Fibroblast of lung (primary cell): ENCODE measurements at regions not wholly inside any gene's neighbourhood (a gene's known extent, or its start where the extent isn't known, plus 50 kb on each side); places are given as distances from the start of the nearest gene placed in this dataset.

Experiments
- DNase-seq, 2 donors: peaks; one replicate each; pipeline versions ENCODE4 v3.0.0 to v3.0.0-alpha.2; 2010; ENCODE audit warnings: low read depth in 2 of 2
- H2AFZ ChIP-seq: 2 replicates; pipeline ENCODE4 v1.5.1; 2012; ENCODE audit warnings: low read length, control low read depth, inconsistent platforms
- H3K27ac ChIP-seq: 2 replicates; pipeline ENCODE4 v1.5.1; 2011; ENCODE audit warnings: low read length, control low read depth; ENCODE audit not compliant: insufficient read depth
- H3K27me3 ChIP-seq: 2 replicates; pipeline ENCODE4 v1.5.1; 2011; ENCODE audit warnings: mild to moderate bottlenecking, low read length; ENCODE audit not compliant: control insufficient read depth, insufficient read depth
- H3K36me3 ChIP-seq: 2 replicates; pipeline ENCODE4 v1.5.1; 2011; ENCODE audit warnings: low read length; ENCODE audit not compliant: control insufficient read depth, insufficient read depth
- H3K4me1 ChIP-seq: 2 replicates; pipeline ENCODE4 v1.5.1; 2011; ENCODE audit warnings: low read length; ENCODE audit not compliant: control insufficient read depth, insufficient read depth; ENCODE audit errors: extremely low read depth
- H3K4me2 ChIP-seq: 2 replicates; pipeline ENCODE4 v1.5.1; 2011; ENCODE audit warnings: low read length, control low read depth; ENCODE audit not compliant: insufficient read depth; ENCODE audit errors: extremely low read depth
- H3K4me3 ChIP-seq, 4 experiments: fragments of 200-600 bp in 1 of 4; sonication (generic) in 1 of 4; replicated peaks in 1 of 4; 2 replicates each; pipeline ENCODE4 v1.5.1; 2011 to 2016; ENCODE audit warnings: low read length in 4 of 4, low read depth in 3 of 4, mild to moderate bottlenecking in 3 of 4, control low read depth in 2 of 4, inconsistent platforms in 1 of 4, mixed read lengths in 1 of 4; ENCODE audit not compliant: insufficient read depth in 1 of 4; ENCODE audit errors: control extremely low read depth in 1 of 4
- H3K79me2 ChIP-seq: 2 replicates; pipeline ENCODE4 v1.5.1; 2012; ENCODE audit warnings: mild to moderate bottlenecking, low read length, inconsistent platforms; ENCODE audit not compliant: control insufficient read depth, insufficient read depth
- H3K9ac ChIP-seq: 2 replicates; pipeline ENCODE4 v1.5.1; 2011; ENCODE audit warnings: mild to moderate bottlenecking, low read length, control low read depth; ENCODE audit not compliant: insufficient read depth
- H3K9me3 ChIP-seq: 2 replicates; pipeline ENCODE4 v1.5.1; 2012; ENCODE audit warnings: low read depth, low read length; ENCODE audit not compliant: control insufficient read depth, insufficient read depth
- H4K20me1 ChIP-seq: 2 replicates; pipeline ENCODE4 v1.5.1; 2011; ENCODE audit warnings: low read length; ENCODE audit not compliant: control insufficient read depth, insufficient read depth; ENCODE audit errors: extremely low read depth
- EZH2 ChIP-seq: IDR thresholded peaks from 2 replicates; pipeline ENCODE4 v1.5.1; 2012; ENCODE audit warnings: low read length, control low read depth, mild to moderate bottlenecking; ENCODE audit errors: missing control alignments
- TF ChIP-seq, protein P1 (sequence below), 2 donors: IDR thresholded peaks in 1 of 2; conservative IDR thresholded peaks in 1 of 2; 1 replicate in 1 of 2; 2 replicates in 1 of 2; pipeline ENCODE4 v1.5.1; 2011 to 2012; ENCODE audit warnings: low read length in 2 of 2, control low read depth in 1 of 2, inconsistent platforms in 1 of 2, low read depth in 1 of 2, mild to moderate bottlenecking in 1 of 2

DNA sequence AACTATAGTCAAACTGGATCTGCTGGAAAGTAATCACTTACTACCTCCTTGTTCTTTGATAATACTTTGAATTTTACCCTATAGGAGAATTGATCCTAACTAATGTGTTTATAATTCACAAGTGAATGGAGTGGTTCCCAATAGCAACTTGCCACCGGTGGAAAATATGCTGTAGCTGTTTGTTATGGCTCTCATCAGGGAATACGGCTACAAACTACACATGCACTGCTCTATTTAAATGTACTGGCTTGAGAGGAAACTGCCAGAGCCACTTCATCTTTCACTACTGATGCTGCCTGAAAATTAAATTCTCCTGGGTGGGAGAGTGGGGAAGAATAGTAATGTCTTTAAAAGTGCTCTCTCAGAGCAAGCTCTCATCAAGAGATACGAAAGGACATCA is 448.5 kb upstream of the GRAMD2B start:
- TF ChIP-seq EZH2: no peak
- TF ChIP-seq, protein P1, sequence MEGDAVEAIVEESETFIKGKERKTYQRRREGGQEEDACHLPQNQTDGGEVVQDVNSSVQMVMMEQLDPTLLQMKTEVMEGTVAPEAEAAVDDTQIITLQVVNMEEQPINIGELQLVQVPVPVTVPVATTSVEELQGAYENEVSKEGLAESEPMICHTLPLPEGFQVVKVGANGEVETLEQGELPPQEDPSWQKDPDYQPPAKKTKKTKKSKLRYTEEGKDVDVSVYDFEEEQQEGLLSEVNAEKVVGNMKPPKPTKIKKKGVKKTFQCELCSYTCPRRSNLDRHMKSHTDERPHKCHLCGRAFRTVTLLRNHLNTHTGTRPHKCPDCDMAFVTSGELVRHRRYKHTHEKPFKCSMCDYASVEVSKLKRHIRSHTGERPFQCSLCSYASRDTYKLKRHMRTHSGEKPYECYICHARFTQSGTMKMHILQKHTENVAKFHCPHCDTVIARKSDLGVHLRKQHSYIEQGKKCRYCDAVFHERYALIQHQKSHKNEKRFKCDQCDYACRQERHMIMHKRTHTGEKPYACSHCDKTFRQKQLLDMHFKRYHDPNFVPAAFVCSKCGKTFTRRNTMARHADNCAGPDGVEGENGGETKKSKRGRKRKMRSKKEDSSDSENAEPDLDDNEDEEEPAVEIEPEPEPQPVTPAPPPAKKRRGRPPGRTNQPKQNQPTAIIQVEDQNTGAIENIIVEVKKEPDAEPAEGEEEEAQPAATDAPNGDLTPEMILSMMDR (conservative IDR thresholded peaks at IDR 0.05 in 1 of 2, IDR thresholded peaks at IDR 0.05 in 1 of 2; ENCODE audit: low read depth in 1 of 2, low read length in 2 of 2): no peak
- H3K27ac ChIP-seq: no peak overlapping the region
- no peak for DNase-seq
- no peaks in the 10 kb centered on the region for H4K20me1 ChIP-seq
- no peaks in the 10 kb centered on the region for H3K36me3 ChIP-seq
- no peak overlapping the region for H3K9ac ChIP-seq
- H3K4me1 ChIP-seq: no peaks in the 10 kb centered on the region
- H2AFZ ChIP-seq: no peak overlapping the region
- no peaks in the 10 kb centered on the region for H3K79me2 ChIP-seq
- no peaks in the 10 kb centered on the region for H3K9me3 ChIP-seq
- no peaks in the 10 kb centered on the region for H3K27me3 ChIP-seq
- no peak overlapping the region for H3K4me3 ChIP-seq
- H3K4me2 ChIP-seq: no peak overlapping the region

DNA sequence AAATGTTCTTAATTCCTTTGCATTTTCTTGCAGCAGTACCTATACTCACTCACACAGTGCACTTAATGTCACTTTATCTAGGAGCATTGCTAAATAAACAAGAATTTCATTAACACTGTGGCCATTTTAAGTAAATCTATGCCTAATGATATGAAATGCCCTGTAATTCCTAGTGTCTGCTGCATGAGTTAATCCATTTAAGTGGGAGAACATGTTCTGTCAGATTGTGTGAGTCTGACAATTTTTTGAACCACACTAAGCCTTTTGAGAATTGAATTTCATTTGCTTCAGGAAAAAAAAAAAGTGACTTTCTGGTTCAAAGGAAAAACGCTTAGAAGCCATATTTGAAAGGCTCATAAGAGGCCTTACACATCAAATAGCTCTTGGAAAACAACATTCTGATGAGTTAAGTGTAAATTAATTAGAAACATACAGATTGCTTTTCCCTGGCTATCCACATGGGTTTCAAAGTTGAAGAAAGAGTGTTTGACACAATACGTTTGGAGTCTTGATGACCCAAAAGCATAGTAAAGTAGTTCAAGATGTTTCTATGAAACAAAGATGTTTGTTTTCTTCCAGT is 446.7 kb upstream of the GRAMD2B start:
- no peaks in the 10 kb centered on the region for H4K20me1 ChIP-seq

DNA sequence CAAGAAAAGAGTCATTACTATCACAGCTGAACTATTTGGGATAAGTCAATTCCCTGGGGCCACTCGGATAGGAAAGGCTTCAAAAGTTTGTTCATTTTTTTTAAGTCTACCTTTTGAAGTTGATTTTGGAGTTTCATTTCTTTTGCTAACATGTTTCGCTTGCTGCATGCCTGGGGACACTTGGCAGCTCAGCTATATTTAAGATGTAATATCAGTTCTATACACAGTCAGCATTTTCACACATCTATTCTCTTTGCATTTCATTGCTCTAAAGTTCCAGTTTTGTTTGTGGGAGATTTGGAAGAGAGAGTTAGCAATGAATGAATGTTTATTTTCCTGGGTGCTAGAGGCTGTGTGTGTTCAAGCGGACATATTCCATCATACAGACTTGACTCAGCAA is 445.2 kb upstream of the GRAMD2B start:
- no peak for TF ChIP-seq EZH2
- TF ChIP-seq, protein P1 (conservative IDR thresholded peaks at IDR 0.05 in 1 of 2, IDR thresholded peaks at IDR 0.05 in 1 of 2; ENCODE audit: low read depth in 1 of 2, low read length in 2 of 2): no peak
- no peak overlapping the region for H3K4me2 ChIP-seq
- no peaks in the 10 kb centered on the region for H3K36me3 ChIP-seq

More for the DNA sequence above, 446.7 kb upstream of the GRAMD2B start:
- Histone ChIP-seq H3K27ac (no peak overlapping the region), H2AFZ (no peak overlapping the region), H3K4me2 (no peak overlapping the region), H3K36me3 (no peaks in the 10 kb centered on the region), H3K79me2 (no peaks in the 10 kb centered on the region), H3K27me3 (no peaks in the 10 kb centered on the region), H3K4me3 (no peak overlapping the region), H3K9me3 (no peaks in the 10 kb centered on the region), H3K4me1 (no peaks in the 10 kb centered on the region), H3K9ac (no peak overlapping the region)
- DNase-seq: no peak
- TF ChIP-seq, protein P1 (conservative IDR thresholded peaks at IDR 0.05 in 1 of 2, IDR thresholded peaks at IDR 0.05 in 1 of 2; ENCODE audit: low read depth in 1 of 2, low read length in 2 of 2): no peak
- no peak for TF ChIP-seq EZH2

More for the DNA sequence above, 445.2 kb upstream of the GRAMD2B start:
- Histone ChIP-seq H3K79me2 (no peaks in the 10 kb centered on the region), H4K20me1 (no peaks in the 10 kb centered on the region), H3K4me1 (no peaks in the 10 kb centered on the region), H3K27me3 (no peaks in the 10 kb centered on the region), H3K4me3 (no peak overlapping the region), H3K9ac (no peak overlapping the region), H2AFZ (no peak overlapping the region), H3K9me3 (no peaks in the 10 kb centered on the region), H3K27ac (no peak overlapping the region)
- DNase-seq: no peak
